Trophoblast cell (in vitro differentiated cells and primary cell): ENCODE measurements at regions not wholly inside any gene's neighbourhood (a gene's known extent, or its start where the extent isn't known, plus 50 kb on each side); places are given as distances from the start of the nearest gene placed in this dataset.

ENCODE experiments used
- DNase-seq, 2 donors: peaks; one replicate each; pipeline ENCODE4 v3.0.0-alpha.2; 2016
- H2AFZ ChIP-seq: 2 replicates; pipeline ENCODE4 v1.6.1; 2013; ENCODE audit warnings: low read length, moderate library complexity, mild to moderate bottlenecking; ENCODE audit not compliant: insufficient read depth, poor library complexity
- H2AK5ac ChIP-seq: 2 replicates; pipeline ENCODE4 v1.6.1; 2013; ENCODE audit warnings: mild to moderate bottlenecking, low read length
- H2BK120ac ChIP-seq: 2 replicates; pipeline ENCODE4 v1.6.1; 2013; ENCODE audit warnings: low read length, mild to moderate bottlenecking, moderate library complexity; ENCODE audit not compliant: insufficient read depth, poor library complexity
- H2BK12ac ChIP-seq: 2 replicates; pipeline ENCODE4 v1.6.1; 2013; ENCODE audit warnings: mild to moderate bottlenecking, low read length, moderate library complexity
- H2BK5ac ChIP-seq: 2 replicates; pipeline ENCODE4 v1.6.1; 2013; ENCODE audit warnings: low read length, low read depth, moderate library complexity, mild to moderate bottlenecking; ENCODE audit not compliant: poor library complexity
- H3K14ac ChIP-seq: 2 replicates; pipeline ENCODE4 v1.6.1; 2013; ENCODE audit warnings: mild to moderate bottlenecking, low read length
- H3K18ac ChIP-seq: 2 replicates; pipeline ENCODE4 v1.6.1; 2013; ENCODE audit warnings: mild to moderate bottlenecking, low read length
- H3K23ac ChIP-seq: 2 replicates; pipeline ENCODE4 v1.6.1; 2013; ENCODE audit warnings: low read length
- H3K27ac ChIP-seq: 2 replicates; pipeline ENCODE4 v1.5.1; 2013; ENCODE audit warnings: low read depth, mild to moderate bottlenecking, inconsistent platforms, low read length, moderate library complexity
- H3K27me3 ChIP-seq: 2 replicates; pipeline ENCODE4 v1.6.1; 2013; ENCODE audit warnings: inconsistent platforms, mild to moderate bottlenecking, low read length, moderate library complexity; ENCODE audit not compliant: insufficient read depth
- H3K36me3 ChIP-seq, 2 experiments: 1 replicate in 1 of 2; 2 replicates in 1 of 2; pipeline ENCODE4 v1.6.1; 2013; ENCODE audit warnings: low read length in 2 of 2, mild to moderate bottlenecking in 2 of 2, moderate library complexity in 1 of 2; ENCODE audit not compliant: insufficient read depth in 2 of 2, control insufficient read depth in 1 of 2
- H3K4ac ChIP-seq: 2 replicates; pipeline ENCODE4 v1.6.1; 2013; ENCODE audit warnings: low read depth, mild to moderate bottlenecking, low read length, moderate library complexity
- H3K4me1 ChIP-seq, 2 experiments: 1 replicate in 1 of 2; 2 replicates in 1 of 2; pipeline ENCODE4 v1.6.1; 2013; ENCODE audit warnings: low read length in 2 of 2, mild to moderate bottlenecking in 2 of 2, moderate library complexity in 1 of 2; ENCODE audit not compliant: insufficient read depth in 2 of 2, control insufficient read depth in 1 of 2
- H3K4me2 ChIP-seq: 2 replicates; pipeline ENCODE4 v1.6.1; 2013; ENCODE audit warnings: inconsistent platforms, mild to moderate bottlenecking, low read length, moderate library complexity
- H3K4me3 ChIP-seq: 2 replicates; pipeline ENCODE4 v1.5.1; 2013; ENCODE audit warnings: mild to moderate bottlenecking, low read depth, low read length, inconsistent platforms
- H3K79me1 ChIP-seq: one replicate; pipeline ENCODE4 v1.6.1; 2013; ENCODE audit warnings: low read length
- H3K79me2 ChIP-seq: 2 replicates; pipeline ENCODE4 v1.6.1; 2013; ENCODE audit warnings: low read length, mild to moderate bottlenecking; ENCODE audit not compliant: control insufficient read depth, insufficient read depth, poor library complexity
- H3K9ac ChIP-seq: 2 replicates; pipeline ENCODE4 v1.6.1; 2013; ENCODE audit warnings: mild to moderate bottlenecking, low read length
- H3K9me3 ChIP-seq: 2 replicates; pipeline ENCODE4 v1.6.1; 2013; ENCODE audit warnings: low read depth, mild to moderate bottlenecking, control low read depth, inconsistent platforms, low read length; ENCODE audit not compliant: insufficient read depth
- H4K12ac ChIP-seq: 2 replicates; pipeline ENCODE4 v1.6.1; 2013; ENCODE audit warnings: low read depth, mild to moderate bottlenecking, low read length, moderate library complexity
- H4K8ac ChIP-seq: 2 replicates; pipeline ENCODE4 v1.6.1; 2013; ENCODE audit warnings: low read depth, mild to moderate bottlenecking, low read length, moderate library complexity
- H4K91ac ChIP-seq: one replicate; pipeline ENCODE4 v1.6.1; 2013; ENCODE audit warnings: low read depth, mild to moderate bottlenecking, low read length, moderate library complexity
- whole genome bisulfite sequencing: extraction: QIAGEN DNeasy Blood & Tissue Kit; methylation state at CpG from one replicate; pipeline ENCODE4 v1.1.7; 2013; ENCODE audit warnings: missing lambda C conversion rate; ENCODE audit not compliant: insufficient read length, insufficient coverage; ENCODE audit errors: extremely low coverage; 5-methylcytosine and 5-hydroxymethylcytosine counted together

- DNase-seq: no peak
- H3K27me3 ChIP-seq: no peaks in the 10 kb centered on the region
- no peak overlapping the region for H2AK5ac ChIP-seq
- peaks cover 2% of the 10 kb centered on the region for H3K9me3 ChIP-seq
- H3K79me2 ChIP-seq: no peaks in the 10 kb centered on the region
- no peak overlapping the region for H2BK5ac ChIP-seq
- H2AFZ ChIP-seq: no peak overlapping the region
- no CpG with 5 or more reads among the region's 2 CpGs for WGBS
- H2BK12ac ChIP-seq: no peak overlapping the region
- H4K8ac ChIP-seq: no peak overlapping the region
- H3K36me3 ChIP-seq: no peaks in the 10 kb centered on the region
- H3K23ac ChIP-seq: no peak overlapping the region
- no peak overlapping the region for H3K18ac ChIP-seq
- H3K4ac ChIP-seq: no peak overlapping the region
- no peak overlapping the region for H3K14ac ChIP-seq
- H3K9ac ChIP-seq: no peak overlapping the region
- H3K27ac ChIP-seq: no peak overlapping the region
- no peak overlapping the region for H3K4me2 ChIP-seq
- no peak overlapping the region for H4K12ac ChIP-seq
- no peak overlapping the region for H2BK120ac ChIP-seq
- no peak overlapping the region for H3K4me3 ChIP-seq
- H3K79me1 ChIP-seq: no peaks in the 10 kb centered on the region
- no peak overlapping the region for H4K91ac ChIP-seq
- H3K4me1 ChIP-seq: no peaks in the 10 kb centered on the region
Measured at GRCh38 chr14:22194664-22195063, 394.4 kb downstream of the DAD1 start.

- H3K14ac ChIP-seq: no peak overlapping the region
- no peak overlapping the region for H2BK5ac ChIP-seq
- H3K23ac ChIP-seq: no peak overlapping the region
- no CpG with 5 or more reads among the region's 10 CpGs for WGBS
- H3K9me3 ChIP-seq: no peaks in the 10 kb centered on the region
- no peak overlapping the region for H3K4ac ChIP-seq
- peak in 1 of 2 donors; percentile 58 for DNase-seq
- H2BK12ac ChIP-seq: no peak overlapping the region
- no peak overlapping the region for H2AFZ ChIP-seq
- no peak overlapping the region for H2BK120ac ChIP-seq
- no peaks in the 10 kb centered on the region for H3K27me3 ChIP-seq
- no peak overlapping the region for H4K12ac ChIP-seq
- H3K27ac ChIP-seq: no peak overlapping the region
- H3K18ac ChIP-seq: no peak overlapping the region
- H4K91ac ChIP-seq: no peak overlapping the region
- no peak overlapping the region for H3K4me3 ChIP-seq
- no peak overlapping the region for H3K4me2 ChIP-seq
- H4K8ac ChIP-seq: no peak overlapping the region
- H3K36me3 ChIP-seq: no peaks in the 10 kb centered on the region
- no peaks in the 10 kb centered on the region for H3K79me2 ChIP-seq
- no peaks in the 10 kb centered on the region for H3K79me1 ChIP-seq
- H3K4me1 ChIP-seq: no peaks in the 10 kb centered on the region
- no peak overlapping the region for H3K9ac ChIP-seq
- no peak overlapping the region for H2AK5ac ChIP-seq
Measured at GRCh38 chr14:22190411-22191191, 398.4 kb downstream of the DAD1 start.

- no peaks in the 10 kb centered on the region for H3K79me2 ChIP-seq
- no peaks in the 10 kb centered on the region for H3K27me3 ChIP-seq
- no peak overlapping the region for H3K4ac ChIP-seq
- no peaks in the 10 kb centered on the region for H3K4me1 ChIP-seq
- H2AFZ ChIP-seq: no peak overlapping the region
- H3K79me1 ChIP-seq: no peaks in the 10 kb centered on the region
- H2BK120ac ChIP-seq: no peak overlapping the region
- H3K9me3 ChIP-seq: no peaks in the 10 kb centered on the region
- no peak overlapping the region for H4K8ac ChIP-seq
- H3K14ac ChIP-seq: no peak overlapping the region
- H3K18ac ChIP-seq: no peak overlapping the region
- H2AK5ac ChIP-seq: no peak overlapping the region
- H4K91ac ChIP-seq: no peak overlapping the region
- no peak overlapping the region for H3K27ac ChIP-seq
- WGBS: no CpG with 5 or more reads among the region's 3 CpGs
- H2BK5ac ChIP-seq: no peak overlapping the region
- H4K12ac ChIP-seq: no peak overlapping the region
- DNase-seq: no peak
- no peak overlapping the region for H3K4me2 ChIP-seq
- H3K36me3 ChIP-seq: no peaks in the 10 kb centered on the region
- H2BK12ac ChIP-seq: no peak overlapping the region
- no peak overlapping the region for H3K4me3 ChIP-seq
- H3K23ac ChIP-seq: no peak overlapping the region
- H3K9ac ChIP-seq: no peak overlapping the region
Measured at GRCh38 chr14:22189881-22190280, 399.1 kb downstream of the DAD1 start.

- Histone ChIP-seq H3K27ac (no peak overlapping the region), H4K91ac (no peak overlapping the region), H3K4me1 (no peaks in the 10 kb centered on the region), H2BK120ac (no peak overlapping the region), H3K23ac (no peak overlapping the region), H3K18ac (no peak overlapping the region), H4K8ac (no peak overlapping the region), H3K4me3 (no peak overlapping the region), H3K27me3 (no peaks in the 10 kb centered on the region), H2AFZ (no peak overlapping the region), H3K79me2 (no peaks in the 10 kb centered on the region), H3K9me3 (no peaks in the 10 kb centered on the region), H3K14ac (no peak overlapping the region), H3K9ac (no peak overlapping the region), H2AK5ac (no peak overlapping the region), H3K36me3 (no peaks in the 10 kb centered on the region), H4K12ac (no peak overlapping the region), H3K4ac (no peak overlapping the region), H2BK5ac (no peak overlapping the region), H3K4me2 (no peak overlapping the region), H2BK12ac (no peak overlapping the region), H3K79me1 (no peaks in the 10 kb centered on the region)
- WGBS: 100% methylated on average over 1 of the region's 4 CpGs
- DNase-seq: no peak
Measured at GRCh38 chr14:22188318-22188717, 400.7 kb downstream of the DAD1 start.
